CD8-positive, alpha-beta memory T cell (primary cell): ENCODE measurements at regions not wholly inside any gene's neighbourhood (a gene's known extent, or its start where the extent isn't known, plus 50 kb on each side); places are given as distances from the start of the nearest gene placed in this dataset.

Experiments
- CTCF ChIA-PET: fragments of 350-600 bp; sonication (Branson Sonifier 250); formaldehyde crosslinking; loops from one replicate; lab custom pipeline; 2021; ENCODE audit warnings: antibody characterized with exemption; lab: Charles Lee
- POLR2A ChIA-PET: fragments of 350-600 bp; sonication (Branson Sonifier 250); formaldehyde crosslinking; loops from one replicate; lab custom pipeline; 2021; ENCODE audit warnings: antibody characterized with exemption; lab: Charles Lee
- DNase-seq, 5 donors: peaks; one replicate each; pipeline versions ENCODE4 v3.0.0 to v3.0.0-alpha.2; 2020 to 2022; ENCODE audit warnings: mixed read lengths in 1 of 5
- H3K27ac ChIP-seq: one replicate; pipeline ENCODE4 v1.7.0; 2013; ENCODE audit warnings: low read depth, mild to moderate bottlenecking, low read length, moderate library complexity
- H3K27me3 ChIP-seq: 2 replicates; pipeline ENCODE4 v1.7.0; 2013; ENCODE audit warnings: low read length, mild to moderate bottlenecking; ENCODE audit not compliant: insufficient read depth, poor library complexity, severe bottlenecking
- H3K36me3 ChIP-seq: 2 replicates; pipeline ENCODE4 v1.7.0; 2013; ENCODE audit warnings: mild to moderate bottlenecking, low read length, moderate library complexity; ENCODE audit not compliant: insufficient read depth
- H3K4me1 ChIP-seq: 2 replicates; pipeline ENCODE4 v1.7.0; 2013; ENCODE audit warnings: mild to moderate bottlenecking, low read length, moderate library complexity; ENCODE audit not compliant: insufficient read depth
- H3K4me3 ChIP-seq: 2 replicates; pipeline ENCODE4 v1.7.0; 2013; ENCODE audit warnings: mild to moderate bottlenecking, low read length
- H3K9me3 ChIP-seq: 2 replicates; pipeline ENCODE4 v1.7.0; 2013; ENCODE audit warnings: mild to moderate bottlenecking, low read length
- H3K27ac Mint-ChIP-seq, 8 donors: one replicate each; pipeline ENCODE4 v1.8.0; 2020 to 2021; ENCODE audit warnings: mixed read lengths in 8 of 8, mild to moderate bottlenecking in 6 of 8, inconsistent platforms in 3 of 8, moderate library complexity in 3 of 8
- H3K27me3 Mint-ChIP-seq, 2 donors: one replicate each; pipeline ENCODE4 v1.8.0; 2020 to 2021; ENCODE audit warnings: mixed read lengths in 2 of 2, mild to moderate bottlenecking in 1 of 2, moderate library complexity in 1 of 2
- H3K36me3 Mint-ChIP-seq, 3 donors: one replicate each; pipeline ENCODE4 v1.8.0; 2020 to 2021; ENCODE audit warnings: mixed read lengths in 3 of 3, inconsistent platforms in 1 of 3, mild to moderate bottlenecking in 1 of 3
- H3K4me1 Mint-ChIP-seq, 3 donors: one replicate each; pipeline ENCODE4 v1.8.0; 2020 to 2021; ENCODE audit warnings: mixed read lengths in 3 of 3, inconsistent platforms in 1 of 3, mild to moderate bottlenecking in 1 of 3
- H3K4me3 Mint-ChIP-seq, 7 donors: one replicate each; pipeline ENCODE4 v1.8.0; 2020 to 2021; ENCODE audit warnings: mixed read lengths in 7 of 7, mild to moderate bottlenecking in 6 of 7, moderate library complexity in 4 of 7, inconsistent platforms in 2 of 7
- H3K9me3 Mint-ChIP-seq, 5 donors: one replicate each; pipeline ENCODE4 v1.8.0; 2020 to 2022; ENCODE audit warnings: mixed read lengths in 5 of 5, mild to moderate bottlenecking in 3 of 5, moderate library complexity in 2 of 5, inconsistent platforms in 1 of 5

DNA sequence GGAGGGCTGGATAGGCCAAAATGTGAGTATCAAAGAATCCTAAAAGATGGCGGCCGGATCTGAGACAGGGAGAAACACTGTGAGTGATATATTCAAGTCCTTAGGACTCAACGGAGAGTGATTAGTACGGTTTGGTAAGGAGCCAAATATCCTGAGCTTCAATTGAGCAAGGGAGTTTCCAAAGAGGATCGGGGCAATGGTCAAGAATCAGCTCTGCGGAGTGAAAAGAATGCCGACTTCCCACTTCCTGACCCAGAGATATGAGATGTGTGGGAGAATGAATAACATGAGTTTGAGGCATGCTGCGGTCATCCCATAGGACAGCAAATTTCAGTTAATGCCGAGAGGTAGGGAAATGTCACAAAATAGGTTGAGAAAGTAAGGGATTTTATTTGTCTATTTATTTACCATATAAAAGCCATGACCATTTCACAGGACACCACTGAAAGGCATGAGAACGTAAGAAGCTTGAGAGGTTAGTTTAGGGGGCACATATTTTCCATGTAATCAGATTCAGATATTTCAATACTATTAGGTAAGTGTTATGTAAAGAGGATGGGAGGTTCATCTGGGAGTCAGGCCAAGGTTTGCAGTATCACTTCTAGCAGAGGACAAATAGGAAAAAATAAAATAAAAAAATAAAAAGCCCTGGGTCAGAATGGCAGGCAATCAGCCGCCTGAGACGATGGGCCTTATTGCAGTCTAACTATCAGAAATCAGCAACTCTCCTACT is 165.6 kb downstream of the HGF start:
- Mint-ChIP-seq H3K27me3 (no peaks in the 10 kb centered on the region), H3K9me3 (peaks cover 0 to 23% (median 3%) of the 10 kb centered on the region in 5 donors), H3K36me3 (no peaks in the 10 kb centered on the region), H3K4me1 (no peaks in the 10 kb centered on the region), H3K4me3 (no peak overlapping the region), H3K27ac (no peak overlapping the region)
- Histone ChIP-seq H3K36me3 (no peaks in the 10 kb centered on the region), H3K4me3 (no peak overlapping the region), H3K27ac (no peak overlapping the region), H3K4me1 (no peaks in the 10 kb centered on the region), H3K9me3 (no peaks in the 10 kb centered on the region), H3K27me3 (no peaks in the 10 kb centered on the region)
- ChIA-PET CTCF (no interaction called here), POLR2A (no interaction called here)
- no peak for DNase-seq

DNA sequence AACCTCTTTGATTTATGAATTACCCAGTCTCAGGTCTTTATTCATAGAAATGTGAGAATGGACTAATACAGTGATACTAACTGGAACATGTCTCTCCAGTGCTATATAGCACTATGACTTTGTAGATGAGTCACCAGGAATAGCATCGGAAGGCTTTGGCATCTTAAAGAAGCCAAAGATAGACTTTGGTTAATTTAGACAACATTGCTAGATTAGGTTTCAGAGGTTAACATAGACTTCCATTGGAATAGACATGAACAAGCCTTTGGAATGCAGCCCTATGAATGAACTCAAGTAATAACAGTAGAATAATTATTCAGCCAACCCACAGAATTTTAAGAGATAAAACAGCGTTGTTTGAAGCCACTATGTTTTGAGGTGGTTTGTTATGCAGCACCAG is 169.2 kb downstream of the HGF start:
- POLR2A ChIA-PET = no interaction called here
- Mint-ChIP-seq H3K4me1 (no peaks in the 10 kb centered on the region), H3K36me3 (no peaks in the 10 kb centered on the region), H3K27ac (no peak overlapping the region), H3K4me3 (no peak overlapping the region), H3K27me3 (no peaks in the 10 kb centered on the region), H3K9me3 (peaks cover 1 to 25% (median 5%) of the 10 kb centered on the region in 5 donors)
- no peaks in the 10 kb centered on the region for H3K36me3 ChIP-seq
- H3K27ac ChIP-seq = no peak overlapping the region
- CTCF ChIA-PET = no interaction called here
- no peaks in the 10 kb centered on the region for H3K27me3 ChIP-seq
- no peak overlapping the region for H3K4me3 ChIP-seq
- no peaks in the 10 kb centered on the region for H3K4me1 ChIP-seq
- no peaks in the 10 kb centered on the region for H3K9me3 ChIP-seq
- no peak for DNase-seq

GRCh38 chr7:81598951-81599350 is 170.9 kb downstream of the HGF start:
- Mint-ChIP-seq H3K27me3 (no peaks in the 10 kb centered on the region), H3K4me3 (no peak overlapping the region), H3K36me3 (no peaks in the 10 kb centered on the region), H3K9me3 (peaks cover 5 to 36% (median 9%) of the 10 kb centered on the region in 5 donors), H3K27ac (no peak overlapping the region), H3K4me1 (no peaks in the 10 kb centered on the region)
- no peak for DNase-seq
- Histone ChIP-seq H3K4me1 (no peaks in the 10 kb centered on the region), H3K27ac (no peak overlapping the region), H3K9me3 (no peaks in the 10 kb centered on the region), H3K36me3 (no peaks in the 10 kb centered on the region), H3K4me3 (no peak overlapping the region), H3K27me3 (no peaks in the 10 kb centered on the region)
- ChIA-PET CTCF (no interaction called here), POLR2A (no interaction called here)

- no peak for DNase-seq
- no peaks in the 10 kb centered on the region for H3K9me3 ChIP-seq
- no peak overlapping the region for H3K27ac Mint-ChIP-seq
- no peaks in the 10 kb centered on the region for H3K4me1 ChIP-seq
- no peaks in the 10 kb centered on the region for H3K27me3 Mint-ChIP-seq
- CTCF ChIA-PET = no interaction called here
- no peak overlapping the region for H3K4me3 Mint-ChIP-seq
- H3K27ac ChIP-seq = no peak overlapping the region
- POLR2A ChIA-PET = no interaction called here
- no peak overlapping the region for H3K4me3 ChIP-seq
- H3K36me3 ChIP-seq = no peaks in the 10 kb centered on the region
- no peaks in the 10 kb centered on the region for H3K36me3 Mint-ChIP-seq
- H3K4me1 Mint-ChIP-seq = no peaks in the 10 kb centered on the region
- peaks cover 6 to 29% (median 12%) of the 10 kb centered on the region in 5 donors for H3K9me3 Mint-ChIP-seq
- H3K27me3 ChIP-seq = no peaks in the 10 kb centered on the region
Measured at GRCh38 chr7:81594767-81595166, 175.1 kb downstream of the HGF start.

GRCh38 chr7:81590131-81590530 is 179.7 kb downstream of the HGF start:
- Histone ChIP-seq H3K4me3 (no peak overlapping the region), H3K27ac (no peak overlapping the region), H3K9me3 (no peaks in the 10 kb centered on the region), H3K4me1 (no peaks in the 10 kb centered on the region), H3K36me3 (no peaks in the 10 kb centered on the region), H3K27me3 (no peaks in the 10 kb centered on the region)
- H3K9me3 Mint-ChIP-seq = peaks cover 9 to 27% (median 12%) of the 10 kb centered on the region in 5 donors
- DNase-seq = no peak
- no peaks in the 10 kb centered on the region for H3K27me3 Mint-ChIP-seq
- ChIA-PET CTCF (interaction anchor here (1.3 kb wide), 1 partner anchor 9 kb away, joined by 3 read pairs; no protein-coding TSS in a partner anchor), POLR2A (no interaction called here)
- H3K4me1 Mint-ChIP-seq = no peaks in the 10 kb centered on the region
- H3K36me3 Mint-ChIP-seq = no peaks in the 10 kb centered on the region
- H3K27ac Mint-ChIP-seq = no peak overlapping the region
- H3K4me3 Mint-ChIP-seq = no peak overlapping the region

GRCh38 chr7:81584667-81585066 is 185.2 kb downstream of the HGF start:
- Mint-ChIP-seq H3K27me3 (no peaks in the 10 kb centered on the region), H3K4me3 (no peak overlapping the region), H3K27ac (no peak overlapping the region), H3K36me3 (peaks cover 0 to 1% (median 0%) of the 10 kb centered on the region in 3 donors), H3K4me1 (no peaks in the 10 kb centered on the region), H3K9me3 (peaks cover 3 to 33% (median 13%) of the 10 kb centered on the region in 5 donors)
- H3K27ac ChIP-seq = no peak overlapping the region
- H3K36me3 ChIP-seq = no peaks in the 10 kb centered on the region
- H3K27me3 ChIP-seq = no peaks in the 10 kb centered on the region
- no peaks in the 10 kb centered on the region for H3K4me1 ChIP-seq
- DNase-seq = no peak
- H3K4me3 ChIP-seq = no peak overlapping the region
- ChIA-PET CTCF (no interaction called here), POLR2A (no interaction called here)
- no peaks in the 10 kb centered on the region for H3K9me3 ChIP-seq

GRCh38 chr7:81583882-81584533 is 185.8 kb downstream of the HGF start:
- peaks cover 0 to 1% (median 0%) of the 10 kb centered on the region in 3 donors for H3K36me3 Mint-ChIP-seq
- POLR2A ChIA-PET = no interaction called here
- Histone ChIP-seq H3K4me1 (no peaks in the 10 kb centered on the region), H3K36me3 (no peaks in the 10 kb centered on the region), H3K4me3 (no peak overlapping the region), H3K27ac (no peak overlapping the region), H3K27me3 (no peaks in the 10 kb centered on the region), H3K9me3 (no peaks in the 10 kb centered on the region)
- H3K9me3 Mint-ChIP-seq = peaks cover 5 to 38% (median 13%) of the 10 kb centered on the region in 5 donors
- CTCF ChIA-PET = no interaction called here
- H3K4me1 Mint-ChIP-seq = no peaks in the 10 kb centered on the region
- no peak overlapping the region for H3K4me3 Mint-ChIP-seq
- H3K27ac Mint-ChIP-seq = no peak overlapping the region
- H3K27me3 Mint-ChIP-seq = no peaks in the 10 kb centered on the region
- DNase-seq = no peak

DNA sequence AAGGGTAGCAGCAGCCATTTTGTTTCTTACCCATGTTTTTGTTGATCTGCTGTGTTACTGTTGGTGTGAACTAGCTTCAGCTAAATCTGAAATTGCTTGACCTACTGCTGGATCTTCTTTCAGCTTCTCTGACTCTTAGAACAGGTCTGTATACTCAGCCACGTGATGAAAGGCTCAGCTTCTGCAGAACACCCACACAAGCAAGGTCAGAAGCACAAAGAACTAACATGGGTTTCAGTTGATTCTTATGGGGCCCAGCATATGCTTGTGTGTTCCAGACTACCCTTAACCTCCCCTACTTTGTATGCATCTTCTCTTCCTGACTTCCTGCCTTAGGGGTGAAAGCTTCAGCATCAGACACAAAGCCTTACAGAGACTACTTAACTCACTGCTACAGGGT is 186.8 kb downstream of the HGF start:
- no peaks in the 10 kb centered on the region for H3K9me3 ChIP-seq
- H3K27ac Mint-ChIP-seq = no peak overlapping the region
- ChIA-PET POLR2A (no interaction called here), CTCF (no interaction called here)
- H3K4me3 Mint-ChIP-seq = no peak overlapping the region
- no peak overlapping the region for H3K4me3 ChIP-seq
- no peaks in the 10 kb centered on the region for H3K36me3 ChIP-seq
- H3K36me3 Mint-ChIP-seq = peaks cover 0 to 1% (median 0%) of the 10 kb centered on the region in 3 donors
- no peaks in the 10 kb centered on the region for H3K27me3 Mint-ChIP-seq
- no peaks in the 10 kb centered on the region for H3K4me1 ChIP-seq
- H3K27me3 ChIP-seq = no peaks in the 10 kb centered on the region
- no peak overlapping the region for H3K27ac ChIP-seq
- no peaks in the 10 kb centered on the region for H3K4me1 Mint-ChIP-seq
- peaks cover 5 to 46% (median 13%) of the 10 kb centered on the region in 5 donors for H3K9me3 Mint-ChIP-seq
- no peak for DNase-seq
